HuH-7 (cell line): ENCODE measurements at regions not wholly inside any gene's neighbourhood (a gene's known extent, or its start where the extent isn't known, plus 50 kb on each side); places are given as distances from the start of the nearest gene placed in this dataset.
"Not testable (repeated sequence)": the region's sequence is repeated elsewhere in the genome, so short reads cannot be mapped to it uniquely, and the experiment has no call there.

Experiments
- DNase-seq: peaks from one replicate; pipeline ENCODE4 v3.0.0; 2011; ENCODE audit warnings: low spot score

- DNase-seq = peak; percentile 43
Measured at GRCh38 chr5:174793684-174794328, 69.4 kb downstream of the MSX2 start.

- no peak for DNase-seq
Measured at GRCh38 chr5:174793076-174793475, 68.7 kb downstream of the MSX2 start.

GRCh38 chr5:174792265-174792664 is 67.9 kb downstream of the MSX2 start:
- DNase-seq = not testable (repeated sequence)

GRCh38 chr5:174790906-174791305 is 66.5 kb downstream of the MSX2 start:
- DNase-seq = no peak

GRCh38 chr5:174789596-174789995 is 65.2 kb downstream of the MSX2 start:
- DNase-seq = no peak

GRCh38 chr5:174785120-174785680 is 60.8 kb downstream of the MSX2 start:
- no peak for DNase-seq
